Activated CD4-positive, alpha-beta memory T cell treated with anti-CD3 and anti-CD28 coated beads for 36 hours (primary cell): ENCODE measurements at regions not wholly inside any gene's neighbourhood (a gene's known extent, or its start where the extent isn't known, plus 50 kb on each side); places are given as distances from the start of the nearest gene placed in this dataset.

Source experiments
- CTCF ChIA-PET: fragments of 350-600 bp; sonication (Branson Sonifier 250); formaldehyde crosslinking; loops from one replicate; lab custom pipeline; 2021; ENCODE audit warnings: antibody characterized with exemption, inconsistent platforms; lab: Charles Lee
- POLR2A ChIA-PET: fragments of 350-600 bp; sonication (Branson Sonifier 250); formaldehyde crosslinking; loops from one replicate; lab custom pipeline; 2021; ENCODE audit warnings: antibody characterized with exemption; lab: Charles Lee
- DNase-seq: peaks from one replicate; pipeline ENCODE4 v3.0.0-alpha.2; 2020
- H3K27ac Mint-ChIP-seq: one replicate; pipeline ENCODE4 v1.8.0; 2021; ENCODE audit warnings: mixed read lengths
- H3K27me3 Mint-ChIP-seq: one replicate; pipeline ENCODE4 v1.8.0; 2021; ENCODE audit warnings: mixed read lengths
- H3K36me3 Mint-ChIP-seq: one replicate; pipeline ENCODE4 v1.8.0; 2021; ENCODE audit warnings: mixed read lengths
- H3K4me1 Mint-ChIP-seq: one replicate; pipeline ENCODE4 v1.8.0; 2021; ENCODE audit warnings: low read depth, mixed read lengths
- H3K4me3 Mint-ChIP-seq: one replicate; pipeline ENCODE4 v1.8.0; 2021; ENCODE audit warnings: mild to moderate bottlenecking, mixed read lengths
- H3K9me3 Mint-ChIP-seq: one replicate; pipeline ENCODE4 v1.8.0; 2021; ENCODE audit warnings: mixed read lengths
- intact Hi-C: fragments of 100-400 bp; cut with micrococcal nuclease; formaldehyde crosslinking; loops from one replicate; pipeline ENCODE4 v1.15.1; 2023

GRCh38 chr15:88331291-88331690 is 74.8 kb upstream of the NTRK3 start:
- ChIA-PET CTCF (interaction anchor here (1.2 to 1.6 kb wide), 4 partner anchors 18 to 123 kb away, joined by 3 to 7 read pairs (median 4); no protein-coding TSS in a partner anchor), POLR2A (no interaction called here)
- no peak overlapping the region for H3K4me3 Mint-ChIP-seq
- no peaks in the 10 kb centered on the region for H3K4me1 Mint-ChIP-seq
- no peaks in the 10 kb centered on the region for H3K9me3 Mint-ChIP-seq
- H3K27ac Mint-ChIP-seq = no peak overlapping the region
- intact Hi-C loops = loop anchor here (5.0 to 10.0 kb wide), 2 partner anchors 74 to 124 kb away; partner anchors contain the start of gene NTRK3
- H3K27me3 Mint-ChIP-seq = peaks cover 11% of the 10 kb centered on the region
- H3K36me3 Mint-ChIP-seq = no peaks in the 10 kb centered on the region
- peak; percentile 68 for DNase-seq

DNA sequence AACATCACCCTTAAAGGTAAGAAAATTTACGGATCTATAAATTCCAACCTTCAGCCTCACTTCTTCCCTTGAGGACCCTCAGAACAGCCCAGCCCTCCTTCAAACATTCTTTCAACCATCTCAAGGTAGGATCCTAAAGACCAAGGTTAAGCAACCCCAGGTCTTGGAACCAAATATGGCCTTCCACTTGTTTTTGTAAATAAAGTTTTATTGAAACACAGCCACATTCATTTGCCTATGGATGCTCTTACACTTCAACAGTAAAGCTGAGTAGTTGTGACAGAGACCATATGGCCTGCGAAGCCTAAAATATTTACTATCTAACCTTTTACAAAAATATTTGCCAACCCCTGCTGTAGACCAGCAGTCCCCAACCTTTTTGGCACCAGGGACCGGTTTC is 70.4 kb upstream of the NTRK3 start:
- Mint-ChIP-seq H3K27ac (no peak overlapping the region), H3K9me3 (no peaks in the 10 kb centered on the region), H3K36me3 (no peaks in the 10 kb centered on the region), H3K4me1 (no peaks in the 10 kb centered on the region), H3K27me3 (peaks cover 6% of the 10 kb centered on the region), H3K4me3 (no peak overlapping the region)
- POLR2A ChIA-PET = no interaction called here
- CTCF ChIA-PET = interaction anchor here (1.2 kb wide), 1 partner anchor 123 kb away, joined by 3 read pairs; no protein-coding TSS in a partner anchor
- DNase-seq = no peak
- intact Hi-C loops = no loop called here

DNA sequence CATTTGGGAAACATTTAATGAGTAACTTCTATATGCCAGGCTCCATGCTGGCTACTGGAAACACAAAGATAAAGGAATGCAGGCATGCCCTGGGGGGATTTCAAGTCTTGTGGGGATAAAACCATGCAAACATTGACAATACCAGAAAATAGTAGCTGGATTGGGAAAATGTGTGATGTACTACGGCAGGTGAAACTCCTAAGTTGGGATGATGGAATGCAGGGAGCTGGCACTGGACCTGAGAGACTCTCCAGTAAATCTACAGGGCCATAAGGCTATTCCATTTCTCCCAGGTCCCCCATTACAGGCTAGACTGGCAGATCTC is 68.2 kb upstream of the NTRK3 start:
- intact Hi-C loops = no loop called here

GRCh38 chr15:88323976-88324740 is 67.6 kb upstream of the NTRK3 start:
- intact Hi-C loops = no loop called here

More for the DNA sequence above, 68.2 kb upstream of the NTRK3 start:
- H3K9me3 Mint-ChIP-seq = no peaks in the 10 kb centered on the region
- no peak overlapping the region for H3K4me3 Mint-ChIP-seq
- CTCF ChIA-PET = no interaction called here
- no peak overlapping the region for H3K27ac Mint-ChIP-seq
- peaks cover 16% of the 10 kb centered on the region for H3K27me3 Mint-ChIP-seq
- no peaks in the 10 kb centered on the region for H3K4me1 Mint-ChIP-seq
- POLR2A ChIA-PET = no interaction called here
- DNase-seq = no peak
- H3K36me3 Mint-ChIP-seq = no peaks in the 10 kb centered on the region

DNA sequence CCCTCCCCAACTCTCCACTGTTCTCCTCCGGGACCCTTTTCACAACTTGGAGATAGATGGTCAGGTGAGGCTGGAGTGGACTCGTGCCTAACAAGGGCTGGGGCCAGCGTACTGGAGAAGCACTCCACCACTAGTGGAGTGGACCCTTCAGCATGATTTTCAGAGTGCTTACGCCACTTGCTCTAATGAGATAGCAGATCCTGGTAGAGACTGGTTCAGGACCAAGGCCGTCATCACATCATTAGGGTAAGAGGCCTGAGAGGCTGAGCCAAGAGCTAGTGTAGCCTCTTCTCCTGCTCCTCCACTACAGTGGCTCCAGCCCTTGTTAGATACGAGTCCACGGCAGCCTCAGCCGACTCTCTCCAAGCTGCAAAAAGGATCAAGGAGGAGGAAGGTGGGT is 66.9 kb upstream of the NTRK3 start:
- H3K27ac Mint-ChIP-seq = no peak overlapping the region
- intact Hi-C loops = no loop called here
- CTCF ChIA-PET = no interaction called here

More at GRCh38 chr15:88323976-88324740, 67.6 kb upstream of the NTRK3 start:
- ChIA-PET POLR2A (no interaction called here), CTCF (no interaction called here)
- DNase-seq = no peak
- no peaks in the 10 kb centered on the region for H3K36me3 Mint-ChIP-seq
- peaks cover 16% of the 10 kb centered on the region for H3K27me3 Mint-ChIP-seq
- H3K4me3 Mint-ChIP-seq = no peak overlapping the region
- no peak overlapping the region for H3K27ac Mint-ChIP-seq
- H3K9me3 Mint-ChIP-seq = no peaks in the 10 kb centered on the region
- H3K4me1 Mint-ChIP-seq = no peaks in the 10 kb centered on the region

GRCh38 chr15:88322461-88322860 is 65.9 kb upstream of the NTRK3 start:
- no peaks in the 10 kb centered on the region for H3K36me3 Mint-ChIP-seq
- H3K27me3 Mint-ChIP-seq = peaks cover 21% of the 10 kb centered on the region
- ChIA-PET CTCF (interaction anchor here (0.8 to 0.9 kb wide), 3 partner anchors 10 to 124 kb away, joined by 3 to 4 read pairs (median 3); no protein-coding TSS in a partner anchor), POLR2A (interaction anchor here (0.7 kb wide), 1 partner anchor 123 kb away, joined by 4 read pairs; no protein-coding TSS in a partner anchor)
- no peaks in the 10 kb centered on the region for H3K4me1 Mint-ChIP-seq
- DNase-seq = no peak
- intact Hi-C loops = no loop called here
- H3K9me3 Mint-ChIP-seq = no peaks in the 10 kb centered on the region
- no peak overlapping the region for H3K27ac Mint-ChIP-seq
- H3K4me3 Mint-ChIP-seq = no peak overlapping the region

More for the DNA sequence above, 66.9 kb upstream of the NTRK3 start:
- H3K4me3 Mint-ChIP-seq = no peak overlapping the region
- peaks cover 20% of the 10 kb centered on the region for H3K27me3 Mint-ChIP-seq
- no peaks in the 10 kb centered on the region for H3K4me1 Mint-ChIP-seq
- H3K9me3 Mint-ChIP-seq = no peaks in the 10 kb centered on the region
- no peaks in the 10 kb centered on the region for H3K36me3 Mint-ChIP-seq
- POLR2A ChIA-PET = no interaction called here
- DNase-seq = no peak

- DNase-seq = no peak
- Mint-ChIP-seq H3K9me3 (no peaks in the 10 kb centered on the region), H3K4me3 (no peak overlapping the region), H3K27ac (no peak overlapping the region), H3K4me1 (no peaks in the 10 kb centered on the region), H3K27me3 (peaks cover 25% of the 10 kb centered on the region), H3K36me3 (no peaks in the 10 kb centered on the region)
- intact Hi-C loops = no loop called here
- POLR2A ChIA-PET = no interaction called here
- CTCF ChIA-PET = no interaction called here
Measured at GRCh38 chr15:88321271-88321670, 64.7 kb upstream of the NTRK3 start.

- CTCF ChIA-PET = no interaction called here
- Mint-ChIP-seq H3K27ac (no peak overlapping the region), H3K27me3 (peaks cover 21% of the 10 kb centered on the region), H3K4me3 (no peak overlapping the region), H3K9me3 (peaks cover 5% of the 10 kb centered on the region), H3K36me3 (peaks cover 2% of the 10 kb centered on the region), H3K4me1 (no peaks in the 10 kb centered on the region)
- POLR2A ChIA-PET = no interaction called here
- intact Hi-C loops = no loop called here
- DNase-seq = no peak
Measured at GRCh38 chr15:88316586-88316985, 60.0 kb upstream of the NTRK3 start.

DNA sequence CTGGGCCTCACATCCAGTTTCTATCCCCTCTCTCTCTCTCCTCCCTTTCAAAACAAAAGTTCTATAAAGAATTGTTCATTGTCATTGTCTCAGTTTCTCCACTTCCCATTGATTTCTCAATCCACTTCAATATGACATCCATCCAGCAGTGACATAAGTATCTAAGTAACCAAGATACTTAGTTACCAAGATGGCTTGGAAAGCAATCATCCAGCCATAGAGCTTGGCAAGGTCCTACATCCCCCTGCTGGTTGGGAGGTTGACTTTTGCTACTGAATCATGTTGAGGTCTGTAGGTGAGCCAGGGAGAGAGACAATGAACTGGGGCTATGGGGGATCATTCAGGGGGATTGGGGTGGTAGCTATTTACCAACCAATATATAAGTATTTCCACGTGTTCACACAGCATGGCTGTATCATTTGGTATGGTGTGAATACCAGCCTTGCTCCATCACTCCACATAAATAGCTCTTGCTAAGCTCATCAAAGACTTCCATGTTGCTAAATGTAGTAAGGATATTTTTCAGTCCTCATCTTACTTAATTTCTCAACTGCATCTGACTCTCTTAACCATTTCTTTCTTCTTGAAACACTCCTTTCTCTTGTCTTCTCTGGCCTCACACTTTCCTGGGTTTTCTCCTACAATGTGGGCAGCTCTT is 58.8 kb upstream of the NTRK3 start:
- H3K27me3 Mint-ChIP-seq = peaks cover 11% of the 10 kb centered on the region
- no peaks in the 10 kb centered on the region for H3K4me1 Mint-ChIP-seq
- no peak overlapping the region for H3K4me3 Mint-ChIP-seq
- H3K9me3 Mint-ChIP-seq = peaks cover 5% of the 10 kb centered on the region
- intact Hi-C loops = no loop called here
- ChIA-PET POLR2A (no interaction called here), CTCF (no interaction called here)
- no peak for DNase-seq
- H3K27ac Mint-ChIP-seq = no peak overlapping the region
- H3K36me3 Mint-ChIP-seq = peaks cover 2% of the 10 kb centered on the region

DNA sequence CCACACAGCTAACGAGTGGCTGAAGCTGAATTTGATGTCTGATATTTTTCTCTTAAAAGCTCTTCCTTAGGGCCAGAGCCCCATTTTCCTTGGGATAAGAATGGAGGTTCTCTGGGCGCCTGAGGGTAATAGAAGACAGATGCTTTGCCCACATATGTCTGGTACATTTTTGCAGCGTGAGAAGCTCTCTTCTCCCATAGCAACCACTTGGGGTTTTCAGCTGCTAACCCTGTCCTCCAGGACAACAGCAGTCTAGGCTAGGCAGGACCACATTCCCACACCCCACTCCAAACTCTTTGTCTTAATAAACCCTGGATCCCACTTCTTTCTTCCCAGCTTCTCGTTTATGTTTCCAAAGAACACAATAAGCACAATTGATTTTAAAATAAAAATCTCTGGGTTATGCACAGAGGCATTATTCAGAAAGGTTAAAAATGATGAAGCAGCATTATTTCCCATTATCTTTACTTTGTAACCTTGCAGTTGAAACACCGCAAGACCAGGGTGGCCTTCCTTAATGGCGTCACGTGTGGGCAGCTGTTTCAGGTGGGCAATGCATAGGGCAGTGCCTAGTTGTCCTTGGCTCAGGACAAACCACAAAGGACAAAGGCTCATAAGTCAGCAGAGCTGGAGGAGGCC is 56.5 kb upstream of the NTRK3 start:
- intact Hi-C loops = no loop called here
- CTCF ChIA-PET = interaction anchor here (0.9 to 1.6 kb wide), 3 partner anchors 15 to 137 kb away, joined by 3 to 4 read pairs (median 4); no protein-coding TSS in a partner anchor
- POLR2A ChIA-PET = no interaction called here
- Mint-ChIP-seq H3K27me3 (peaks cover 10% of the 10 kb centered on the region), H3K4me3 (no peak overlapping the region), H3K9me3 (peaks cover 5% of the 10 kb centered on the region), H3K4me1 (no peaks in the 10 kb centered on the region), H3K27ac (no peak overlapping the region), H3K36me3 (peaks cover 2% of the 10 kb centered on the region)
- DNase-seq = no peak

- intact Hi-C loops = no loop called here
Measured at GRCh38 chr15:88309363-88309762, 52.8 kb upstream of the NTRK3 start.

GRCh38 chr15:88307344-88307743 is 50.8 kb upstream of the NTRK3 start:
- H3K4me3 Mint-ChIP-seq = no peak overlapping the region
- no peak for DNase-seq
- peaks cover 11% of the 10 kb centered on the region for H3K27me3 Mint-ChIP-seq
- intact Hi-C loops = no loop called here
- no peaks in the 10 kb centered on the region for H3K9me3 Mint-ChIP-seq
- no peaks in the 10 kb centered on the region for H3K4me1 Mint-ChIP-seq
- H3K36me3 Mint-ChIP-seq = no peaks in the 10 kb centered on the region
- ChIA-PET POLR2A (no interaction called here), CTCF (interaction anchor here (0.8 kb wide), 1 partner anchor 142 kb away, joined by 3 read pairs; no protein-coding TSS in a partner anchor)
- H3K27ac Mint-ChIP-seq = no peak overlapping the region

More at GRCh38 chr15:88309363-88309762, 52.8 kb upstream of the NTRK3 start:
- Mint-ChIP-seq H3K9me3 (peaks cover 3% of the 10 kb centered on the region), H3K27ac (no peak overlapping the region), H3K36me3 (peaks cover under 1% of the 10 kb centered on the region), H3K27me3 (peaks cover 11% of the 10 kb centered on the region), H3K4me1 (no peaks in the 10 kb centered on the region), H3K4me3 (no peak overlapping the region)
- no peak for DNase-seq
- POLR2A ChIA-PET = no interaction called here
- CTCF ChIA-PET = no interaction called here
